ENCODE measurements at regions not wholly inside any gene's neighbourhood (a gene's known extent, or its start where the extent isn't known, plus 50 kb on each side); places are given as distances from the start of the nearest gene placed in this dataset.
"Not testable (repeated sequence)": the region's sequence is repeated elsewhere in the genome, so short reads cannot be mapped to it uniquely, and the experiment has no call there.

DNA sequence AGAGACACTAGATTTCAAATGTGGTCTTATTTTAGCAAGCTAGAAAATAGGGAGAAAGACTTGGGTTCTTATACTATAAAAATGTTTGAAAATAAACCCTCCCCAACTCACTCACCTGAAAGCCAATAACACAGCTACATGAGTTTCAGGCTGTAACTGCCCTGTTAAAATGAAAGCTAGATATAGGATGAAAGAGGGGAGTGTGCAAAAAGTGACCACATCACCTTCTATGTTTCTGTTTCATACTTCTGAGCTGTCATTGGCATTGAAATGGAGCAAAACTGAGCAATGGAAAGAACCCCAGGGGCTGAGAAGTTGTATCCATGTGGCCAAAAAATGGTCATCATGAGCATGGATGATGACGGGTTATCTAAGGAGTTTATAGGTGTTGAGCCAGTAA, 148.1 kb upstream of the TENT5A start:
- DNase-seq, result no peak

DNA sequence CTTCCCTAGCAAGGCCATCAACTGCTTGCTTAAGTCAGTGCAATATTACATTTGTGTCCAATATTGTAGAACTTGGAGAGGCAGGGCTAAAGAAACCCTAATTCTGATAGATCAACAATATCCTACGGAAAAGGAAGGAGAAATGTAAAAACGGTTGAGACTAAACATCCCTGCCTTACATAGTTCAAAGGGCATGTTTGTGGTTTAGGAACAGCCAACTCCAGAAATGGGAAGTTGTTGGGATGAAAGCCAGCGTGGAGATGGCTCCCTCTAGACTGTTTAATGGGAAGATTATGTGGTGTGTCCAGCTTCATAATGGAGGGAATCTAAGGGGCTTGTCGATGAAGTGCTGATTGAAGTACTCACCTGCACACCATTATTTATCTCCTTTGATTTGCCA, 145.3 kb upstream of the TENT5A start:
- DNase-seq, result no peak

DNA sequence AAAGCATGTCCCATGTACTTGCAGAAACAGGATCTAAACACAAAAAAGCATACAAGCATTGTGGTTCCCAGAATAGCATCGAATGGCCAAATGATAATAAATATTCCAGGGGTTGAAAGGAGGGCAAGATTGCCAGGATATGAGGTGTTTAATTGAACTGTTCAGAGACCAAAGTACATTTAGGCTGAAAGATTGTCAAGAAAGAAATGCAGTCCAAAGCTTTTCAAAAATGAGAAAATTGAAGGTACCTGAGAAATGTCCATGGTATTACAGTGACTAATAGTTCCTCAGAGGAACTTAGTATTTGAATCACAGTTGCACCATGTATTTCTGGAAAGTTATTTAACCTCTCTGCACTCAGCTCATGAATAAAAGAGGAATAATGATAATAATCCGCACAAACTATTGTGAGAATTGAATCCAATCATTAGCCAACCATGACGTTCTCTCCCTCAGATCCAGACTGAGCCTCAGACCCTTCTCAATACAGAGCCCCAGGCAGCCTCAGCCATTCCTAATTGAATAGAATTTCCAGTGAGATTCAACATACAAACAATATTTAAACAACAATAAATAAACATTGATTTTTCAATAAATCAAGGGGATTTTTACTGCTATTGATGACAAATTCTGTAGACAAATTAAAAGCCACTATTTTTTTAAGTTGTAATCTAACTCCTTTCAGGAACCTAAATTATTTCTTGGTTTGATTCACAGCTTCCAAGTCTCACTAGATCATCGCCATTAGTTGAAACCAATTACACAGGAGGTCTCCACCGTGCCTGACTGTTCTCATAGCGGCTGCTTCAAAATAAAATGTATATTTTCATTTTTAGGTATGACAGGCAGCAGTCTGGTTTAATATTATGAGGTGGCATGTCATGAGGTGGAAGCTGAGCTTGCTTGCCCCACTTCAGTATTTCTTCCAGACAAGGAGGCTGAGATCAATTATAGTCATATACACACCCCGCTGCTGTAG, 144.3 kb upstream of the TENT5A start:
- no peak for DNase-seq

DNA sequence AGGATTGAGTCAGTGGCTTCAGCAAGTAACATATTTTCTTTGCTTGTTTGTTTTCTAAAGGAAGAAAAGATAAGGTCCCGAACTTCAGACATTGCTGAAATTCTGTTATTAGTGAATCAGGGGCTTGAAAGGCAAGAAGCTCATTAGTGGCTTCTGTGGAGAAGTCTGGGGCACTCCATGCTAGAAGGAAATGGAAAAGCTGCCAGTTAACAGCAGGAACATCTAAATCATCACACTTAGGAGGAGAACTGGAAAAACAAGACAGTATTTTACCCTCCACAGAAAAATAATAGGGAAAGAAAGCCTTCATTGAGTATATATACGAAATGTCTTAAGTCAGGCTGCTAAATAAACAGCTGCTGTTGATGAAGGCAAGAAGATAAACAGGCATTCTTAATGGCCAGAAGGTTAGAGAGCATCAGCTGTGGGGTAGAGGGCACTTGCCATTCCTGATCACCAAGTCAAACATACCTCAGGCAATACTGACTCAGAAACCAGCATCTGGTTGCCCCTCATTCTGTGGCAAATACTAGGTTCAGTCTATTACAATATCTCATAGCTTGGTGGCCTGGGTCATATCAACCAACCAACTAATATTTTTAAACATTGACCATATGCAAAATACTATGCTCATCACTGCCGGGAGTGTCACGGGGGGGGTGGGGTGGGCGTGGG, 143.2 kb upstream of the TENT5A start:
- DNase-seq, result no peak

DNA sequence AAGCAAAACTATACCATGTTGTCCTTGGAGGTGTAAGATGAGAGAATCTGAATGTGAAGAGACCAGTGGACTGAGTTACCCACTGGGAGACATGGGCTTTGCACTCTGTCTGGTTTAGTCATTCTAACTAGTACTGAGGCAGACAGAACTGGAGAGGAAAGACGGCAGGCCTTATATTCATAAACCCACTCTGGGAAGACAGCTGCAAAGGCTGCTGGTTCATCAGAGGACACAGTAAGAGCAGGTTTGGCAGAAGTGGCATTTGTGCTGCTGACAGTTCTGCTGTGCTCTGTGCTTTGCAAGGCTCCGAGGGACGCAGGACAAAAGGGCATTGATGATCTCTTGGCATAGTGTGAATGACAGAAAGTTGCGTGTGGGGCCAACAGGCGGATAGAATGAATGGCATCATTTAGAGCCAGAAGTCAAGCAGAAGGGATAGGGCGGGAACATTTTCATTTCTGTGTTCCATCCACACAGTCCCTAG, 142.3 kb upstream of the TENT5A start:
- DNase-seq, result no peak

DNA sequence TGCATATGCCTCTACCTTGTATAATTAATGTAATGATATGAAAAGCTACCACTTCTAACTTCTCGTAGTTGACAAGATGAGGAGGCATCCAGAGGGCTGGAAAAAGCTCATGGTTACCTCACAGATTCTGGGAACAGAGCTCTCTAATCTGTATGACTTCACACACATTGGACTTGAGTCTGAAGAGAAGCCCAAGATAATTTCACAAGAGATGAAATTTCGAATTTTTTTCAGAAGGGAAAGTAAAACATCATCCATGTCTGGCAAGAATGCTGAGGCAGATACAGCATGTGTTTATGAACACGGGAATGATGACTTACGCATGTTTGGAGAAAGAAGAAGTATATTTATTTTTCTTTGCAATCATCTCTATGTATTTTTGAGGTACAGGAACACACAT, 141.8 kb upstream of the TENT5A start:
- DNase-seq, result no peak

DNA sequence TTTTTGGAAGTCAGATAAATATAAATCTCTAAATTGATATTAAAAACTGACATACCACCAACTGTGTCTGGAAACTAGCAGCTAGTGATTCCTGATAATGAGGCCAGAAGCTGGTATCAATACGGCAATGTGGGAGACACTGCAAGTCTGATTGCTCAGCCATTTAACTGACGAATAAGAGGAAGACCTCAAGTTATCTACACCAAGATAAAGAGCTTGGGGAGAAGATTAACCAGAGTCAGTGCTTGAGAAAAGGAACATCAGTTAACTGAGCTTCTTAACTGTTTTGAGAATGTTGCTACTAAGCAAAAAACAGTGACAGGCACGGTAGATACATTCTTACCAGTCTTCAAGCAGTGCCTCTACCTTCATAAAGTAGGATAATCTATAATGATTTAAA, 140.4 kb upstream of the TENT5A start:
- DNase-seq, result no peak

DNA sequence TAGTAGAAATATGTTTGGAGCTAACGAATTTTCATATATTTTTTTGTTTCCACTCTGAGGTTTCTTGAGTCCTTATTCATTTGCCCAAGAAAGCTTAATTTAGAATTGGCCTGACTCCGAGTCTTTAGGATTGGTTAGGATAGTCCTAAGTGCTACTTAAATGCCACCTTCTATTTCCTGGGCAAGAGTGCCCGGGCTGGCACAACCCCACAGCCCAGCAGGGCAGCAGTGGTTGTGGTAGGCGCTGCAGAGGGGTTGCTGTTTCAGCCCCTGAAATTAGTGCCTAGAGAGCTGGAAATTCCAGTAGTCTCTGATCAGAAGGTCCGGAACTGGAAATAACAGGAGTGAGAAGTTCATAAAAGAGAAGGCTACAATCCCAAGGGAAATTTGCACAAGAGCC, 139.4 kb upstream of the TENT5A start:
- no peak for DNase-seq

DNA sequence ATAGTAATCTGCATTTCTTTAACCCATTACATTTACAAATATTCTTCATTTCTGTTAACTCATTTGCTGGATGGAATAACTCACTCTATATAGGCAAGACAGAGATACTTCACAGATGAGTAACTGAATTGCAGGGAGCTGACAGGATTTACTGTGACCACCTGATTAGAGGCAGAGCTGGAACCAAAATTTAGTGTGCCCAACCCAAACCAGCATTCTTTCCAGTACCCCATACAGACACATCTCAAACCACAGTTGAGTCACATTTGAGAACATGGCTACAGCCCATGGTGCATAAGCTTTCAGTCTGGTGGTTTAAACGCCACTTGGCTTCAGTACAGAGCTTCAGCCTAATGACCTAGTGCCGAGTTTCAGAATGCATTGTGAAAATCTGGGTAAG, 138.4 kb upstream of the TENT5A start:
- DNase-seq, result no peak

DNA sequence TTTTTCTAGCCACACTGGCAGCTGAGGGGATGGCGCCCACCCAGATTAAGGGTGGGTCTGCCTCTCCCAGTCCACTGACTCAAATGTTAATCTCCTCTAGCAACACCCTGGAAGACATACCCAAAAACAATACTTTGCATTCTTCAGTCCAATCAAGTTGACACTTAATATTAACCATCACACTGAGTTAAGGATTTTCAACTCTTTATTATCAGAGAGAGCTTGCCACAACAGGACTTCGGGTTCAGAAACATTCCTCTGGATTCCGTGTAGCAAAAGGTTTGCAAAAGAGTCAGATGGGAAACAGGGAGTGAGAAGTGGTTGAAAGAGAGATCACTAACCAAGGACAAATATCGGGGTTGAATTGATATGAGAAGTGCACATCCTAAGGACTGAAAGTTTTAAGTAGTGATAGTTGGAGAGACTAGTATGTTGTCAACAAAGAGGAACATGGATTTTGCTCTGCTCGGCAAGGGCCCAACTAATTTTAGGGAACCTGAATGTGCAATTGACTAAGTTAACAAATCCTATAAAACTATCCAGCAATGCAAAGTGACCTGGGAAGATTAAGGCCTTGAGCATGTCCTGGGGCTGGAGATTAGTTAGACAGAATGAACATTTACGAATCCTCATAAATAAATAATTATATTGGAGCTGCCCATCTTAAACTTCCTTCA, 137.0 kb upstream of the TENT5A start:
- DNase-seq, result no peak

DNA sequence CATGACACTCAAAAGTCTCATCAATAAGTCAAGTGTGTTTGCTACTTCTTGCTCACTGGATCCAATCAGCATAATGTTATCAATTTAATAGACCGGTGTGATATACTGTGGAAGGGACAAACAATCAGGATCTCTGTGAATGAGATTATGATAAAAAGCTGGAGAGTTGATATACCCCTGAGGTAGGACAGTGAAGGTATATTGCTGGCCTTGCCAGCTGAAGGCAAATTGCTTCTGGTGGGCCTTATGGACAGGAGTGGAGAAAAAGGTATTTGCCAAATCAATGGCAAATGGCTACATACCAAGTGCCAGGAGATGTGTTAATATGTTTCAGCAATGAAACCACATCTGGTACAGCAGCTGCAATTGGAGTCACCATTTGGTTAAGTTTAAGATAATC, 134.4 kb upstream of the TENT5A start:
- not testable (repeated sequence) for DNase-seq

DNA sequence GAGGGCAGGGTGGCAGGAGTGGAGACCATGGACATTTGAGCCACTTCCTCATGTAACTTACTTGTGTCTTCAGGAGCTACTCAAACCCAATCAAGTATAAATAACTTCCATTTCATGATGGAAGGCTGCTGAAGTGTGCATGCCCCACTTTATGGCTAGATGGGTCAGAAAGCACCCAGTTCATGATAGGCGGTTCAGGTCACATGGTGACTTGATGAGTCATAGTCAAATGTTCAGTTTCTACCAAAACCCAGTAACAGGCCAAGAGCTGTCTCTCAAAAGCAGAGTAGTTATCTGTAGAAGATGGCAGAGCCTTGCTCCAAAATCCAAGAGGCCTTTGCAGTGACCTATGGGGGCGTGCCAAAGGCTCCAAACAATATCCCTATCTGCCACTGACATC, 133.7 kb upstream of the TENT5A start:
- no peak for DNase-seq

DNA sequence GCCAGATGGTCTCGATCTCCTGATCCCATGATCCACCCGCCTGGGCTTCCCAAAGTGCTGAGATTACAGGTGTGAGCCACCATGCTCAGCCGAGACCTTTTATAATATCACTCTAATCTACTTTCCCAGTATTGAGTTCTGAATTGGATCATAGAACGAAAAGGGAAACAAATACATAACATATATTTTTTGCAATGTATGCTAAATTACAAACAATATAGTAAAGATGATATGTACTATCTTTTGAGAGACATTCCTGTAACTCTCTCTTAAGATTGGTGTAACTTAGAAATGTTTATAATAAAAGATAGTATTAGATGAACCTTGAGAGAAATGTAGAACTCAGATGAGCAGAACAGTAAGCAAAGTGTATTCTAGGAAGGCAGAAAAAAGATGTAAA, 129.2 kb upstream of the TENT5A start:
- no peak for DNase-seq

DNA sequence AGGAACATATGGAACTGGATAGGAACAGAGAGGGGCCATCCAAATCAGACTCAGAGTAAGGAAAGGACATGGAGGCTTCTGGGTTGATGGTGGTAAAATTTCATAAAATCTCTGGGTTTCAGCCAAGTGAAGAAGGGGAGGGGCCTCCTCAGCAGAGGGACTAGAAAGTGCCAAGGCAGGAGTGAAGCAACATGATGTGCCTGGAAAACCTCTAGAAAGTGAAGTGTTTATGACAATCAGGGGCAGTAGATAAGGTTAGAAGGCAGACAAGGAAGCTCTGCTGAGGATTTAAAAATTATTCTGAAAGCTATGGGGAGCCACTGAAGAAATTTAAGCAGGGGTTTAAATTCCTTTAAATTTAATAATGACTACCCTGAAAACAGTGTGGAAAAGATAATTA, 126.0 kb upstream of the TENT5A start:
- DNase-seq, result no peak

DNA sequence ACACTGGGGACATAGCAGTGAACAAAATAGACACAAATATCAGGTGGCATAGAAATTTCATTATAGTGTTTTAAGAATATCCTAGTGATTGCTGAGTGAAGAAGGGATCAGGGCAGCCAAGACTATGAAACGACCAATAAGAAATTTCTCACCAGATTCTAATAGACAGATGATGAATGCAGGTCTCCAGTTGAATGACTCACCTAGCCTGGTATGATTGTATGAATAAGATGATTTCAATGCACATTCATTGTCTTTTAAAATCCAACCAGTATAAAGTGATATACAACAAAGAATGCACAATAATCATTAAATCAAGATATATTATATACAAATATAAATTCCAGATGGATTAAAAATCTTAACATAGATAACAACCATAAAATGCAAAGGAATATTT, 124.5 kb upstream of the TENT5A start:
- no peak for DNase-seq

DNA sequence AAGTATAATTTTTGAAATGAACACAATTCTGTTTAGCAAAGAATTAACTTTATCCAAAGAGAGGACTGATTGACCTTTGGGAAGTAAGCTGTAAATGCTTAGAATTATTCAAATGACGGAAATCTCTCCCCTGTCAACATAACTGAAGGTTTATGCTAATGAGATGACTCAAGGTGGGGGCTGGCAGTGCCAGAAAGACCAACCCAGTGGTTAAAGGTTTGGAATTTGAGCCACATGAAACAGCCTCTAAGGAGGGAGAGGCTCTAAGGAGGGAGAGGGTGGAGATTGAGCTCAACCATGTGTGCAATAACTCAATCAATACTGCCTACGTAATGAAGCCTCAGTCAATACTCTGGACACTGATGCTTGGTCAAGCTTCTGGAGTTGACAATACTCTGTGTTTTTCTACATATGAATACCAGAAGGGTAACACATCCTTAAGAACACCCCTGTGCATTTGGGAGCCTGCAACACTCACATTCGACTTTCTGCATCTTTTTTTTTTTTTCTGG, 123.4 kb upstream of the TENT5A start:
- no peak for DNase-seq

DNA sequence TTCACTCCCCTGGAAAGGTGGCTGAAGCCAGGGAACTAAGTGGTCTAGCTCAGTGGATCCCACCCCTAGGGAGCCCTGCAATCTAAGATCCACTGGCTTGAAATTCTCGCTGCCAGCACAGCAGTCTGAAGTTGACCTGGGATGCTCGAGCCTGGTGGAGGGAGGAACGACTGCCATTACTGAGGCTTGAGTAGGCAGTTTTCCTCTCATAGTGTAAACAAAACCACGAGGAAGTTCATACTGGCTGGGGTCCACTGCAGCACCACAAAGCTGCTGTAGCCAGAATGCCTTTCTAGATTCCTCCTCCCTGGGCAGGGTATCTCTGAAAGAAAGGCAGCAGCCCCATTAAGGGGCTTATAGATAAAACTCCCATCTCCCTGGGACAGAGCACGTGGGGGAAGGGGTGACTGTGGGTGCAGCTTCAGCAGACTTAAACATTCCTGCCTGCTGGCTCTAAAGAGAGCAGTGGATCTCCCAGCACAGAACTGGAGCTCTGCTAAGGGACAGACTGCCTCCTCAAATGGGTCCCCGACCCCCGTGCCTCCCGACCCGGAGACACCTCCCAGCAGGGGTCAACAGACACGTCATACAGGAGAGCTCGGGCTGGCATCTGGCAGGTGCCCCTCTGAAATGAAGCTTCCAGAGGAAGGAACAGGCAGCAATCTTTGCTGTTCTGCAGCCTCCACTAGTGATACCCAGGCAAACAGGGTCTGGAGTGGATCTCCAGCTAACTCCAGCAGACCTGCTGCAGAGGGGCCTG, 117.4 kb upstream of the TENT5A start:
- DNase-seq, result not testable (repeated sequence)

DNA sequence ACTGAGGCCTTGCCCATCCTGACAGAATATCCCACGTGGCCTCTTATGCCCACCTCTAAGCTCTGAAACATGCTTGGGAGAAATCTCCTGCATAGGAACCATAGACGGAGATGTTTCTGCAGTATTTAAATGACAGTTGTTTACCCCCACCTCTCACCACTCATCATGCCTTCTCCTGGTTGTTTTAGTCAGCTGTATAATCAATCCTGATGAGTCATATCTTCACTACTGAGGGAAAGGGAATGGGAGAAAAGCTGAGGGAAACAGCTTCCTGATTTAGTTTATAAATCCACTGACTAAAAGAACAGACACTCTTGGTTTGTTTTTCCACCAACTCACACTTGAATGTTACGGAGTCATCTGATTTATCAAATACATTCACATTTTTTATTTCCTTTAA, 113.2 kb upstream of the TENT5A start:
- DNase-seq, result no peak

DNA sequence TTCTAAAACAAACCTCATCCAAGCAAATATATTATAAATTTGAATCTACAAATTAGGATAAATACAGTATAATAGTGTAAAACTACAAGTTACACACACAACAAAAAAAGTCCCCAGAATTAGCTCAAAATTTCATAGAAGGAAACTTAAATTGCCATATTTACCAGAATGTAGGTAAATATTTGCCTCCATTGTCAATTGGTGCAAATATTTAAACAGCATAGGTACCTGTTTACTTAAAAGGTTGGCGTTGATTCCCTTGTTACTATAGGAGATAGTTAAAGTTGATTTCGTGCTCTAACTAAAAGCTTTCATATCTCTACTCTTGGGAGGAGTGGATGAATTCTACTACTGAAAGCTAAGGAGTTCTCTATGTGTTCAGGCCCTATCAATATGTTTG, 111.6 kb upstream of the TENT5A start:
- DNase-seq, result no peak

DNA sequence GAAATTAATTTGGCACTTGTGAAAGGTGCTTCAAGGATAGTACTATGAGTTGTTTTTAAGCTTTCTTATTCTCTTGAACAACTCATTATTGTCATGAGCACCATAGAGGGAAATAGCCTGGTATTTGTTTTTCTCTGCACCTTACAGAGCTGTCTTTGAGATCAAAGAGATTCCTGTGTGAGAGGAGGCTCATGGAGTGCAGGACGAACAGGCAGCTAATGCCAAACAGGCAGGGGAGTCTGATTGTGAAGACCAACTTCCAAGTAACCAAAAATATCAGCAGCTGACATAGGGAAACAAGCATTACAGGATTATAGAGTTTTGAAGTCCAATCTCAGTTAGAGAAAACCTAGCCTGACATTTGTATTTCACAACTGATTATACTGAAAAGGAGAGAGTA, 110.6 kb upstream of the TENT5A start:
- no peak for DNase-seq

DNA sequence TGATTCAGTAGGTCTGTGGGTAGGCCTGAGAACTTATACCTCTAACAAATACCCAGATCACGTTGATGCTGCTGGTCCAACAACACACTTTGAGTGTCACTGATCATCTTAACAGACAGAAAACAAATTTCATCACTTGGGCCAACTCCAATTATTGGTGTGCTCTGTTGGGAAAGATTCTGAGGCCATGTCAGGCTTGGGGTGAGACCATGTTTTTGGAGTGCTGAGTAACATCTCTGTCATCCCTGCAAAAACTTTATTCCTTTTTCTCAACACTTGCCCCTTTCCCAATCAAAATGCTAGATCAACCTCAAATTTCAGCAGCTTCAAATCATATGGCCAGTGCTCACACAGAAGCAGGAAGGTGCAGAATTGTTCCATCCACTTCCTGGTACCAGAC, 108.8 kb upstream of the TENT5A start:
- DNase-seq, result no peak

DNA sequence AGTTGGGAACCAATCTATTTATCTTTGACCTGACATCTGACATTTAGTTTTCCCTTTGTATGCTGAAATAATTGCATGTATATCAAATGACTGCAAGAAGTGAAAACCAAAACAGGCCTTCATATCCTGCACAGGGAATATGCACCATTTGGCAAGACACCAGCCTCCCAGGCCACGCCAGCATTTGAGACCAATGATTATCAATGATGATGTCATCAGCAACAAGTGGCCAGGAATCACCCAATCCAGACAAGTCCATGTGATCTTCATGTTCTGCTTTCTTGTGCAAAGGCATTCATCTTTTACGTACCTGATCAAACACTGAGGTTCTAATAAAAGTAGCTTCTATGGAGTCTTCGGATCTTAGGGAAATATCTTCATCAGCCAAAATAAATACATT, 107.4 kb upstream of the TENT5A start:
- DNase-seq, result no peak

DNA sequence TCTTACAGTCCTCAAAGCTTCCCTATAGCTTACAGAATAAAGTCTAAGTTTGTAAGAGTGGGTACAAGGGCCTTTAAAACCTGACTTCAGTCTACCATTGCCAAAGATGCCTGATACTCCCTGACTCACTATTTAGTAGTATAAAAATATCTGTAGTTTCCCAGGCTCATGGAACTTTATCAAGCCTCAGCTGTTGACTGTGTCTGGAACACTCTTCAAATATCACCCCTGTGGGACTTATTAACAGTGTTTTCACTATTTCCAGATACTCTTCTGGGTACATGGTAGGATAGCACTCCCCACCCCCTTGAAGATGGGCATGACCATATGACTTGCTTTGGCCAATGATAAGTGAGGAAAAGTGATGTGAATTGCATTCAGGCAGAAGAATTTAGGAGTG, 105.3 kb upstream of the TENT5A start:
- DNase-seq, result no peak
